ENCODE measurements at regions not wholly inside any gene's neighbourhood (a gene's known extent, or its start where the extent isn't known, plus 50 kb on each side); places are given as distances from the start of the nearest gene placed in this dataset.

GRCh38 chr7:119748251-119748860 lies 524.6 kb upstream of the KCND2 start:
- no peak for TF ChIP-seq FOXA1 (IDR thresholded peaks at IDR 0.05)
- no peak for TF ChIP-seq SP1 (IDR thresholded peaks at IDR 0.05)
- TF ChIP-seq FOXK2 (IDR thresholded peaks at IDR 0.05) = no peak
- TF ChIP-seq SUZ12 (IDR thresholded peaks at IDR 0.05) = no peak
- no peak for TF ChIP-seq ARNT (IDR thresholded peaks at IDR 0.05)
- no peak for TF ChIP-seq TARDBP (IDR thresholded peaks at IDR 0.05)
- TF ChIP-seq ZNF384 (IDR thresholded peaks at IDR 0.05) = no peak
- no peak for TF ChIP-seq BHLHE40 (IDR thresholded peaks at IDR 0.05; ENCODE audit: borderline replicate concordance)
- TF ChIP-seq HDGF (IDR thresholded peaks at IDR 0.05; ENCODE audit: borderline replicate concordance) = no peak
- TF ChIP-seq L3MBTL2 (conservative IDR thresholded peaks at IDR 0.05) = no peak
